H1 (cell line): ENCODE measurements at regions not wholly inside any gene's neighbourhood (a gene's known extent, or its start where the extent isn't known, plus 50 kb on each side); places are given as distances from the start of the nearest gene placed in this dataset.

Source experiments
- JUN ChIP-seq: IDR thresholded peaks from 2 replicates; pipeline ENCODE4 v1.6.1; 2011; ENCODE audit warnings: low read depth, mild to moderate bottlenecking, improper control_type of control experiment, low read length
- TF ChIP-seq, protein P1 (sequence below), 3 experiments: IDR thresholded peaks; 1 replicate in 2 of 3; 2 replicates in 1 of 3; pipeline versions ENCODE4 v1.5.1 to v1.6.1; 2011; ENCODE audit warnings: low read length in 3 of 3, mild to moderate bottlenecking in 3 of 3, inconsistent platforms in 2 of 3, low read depth in 1 of 3, moderate library complexity in 1 of 3; ENCODE audit not compliant: insufficient read depth in 1 of 3; ENCODE audit errors: control extremely low read depth in 1 of 3

GRCh38 chr9:17930071-17930470, 351.2 kb downstream of the SH3GL2 start:
- TF ChIP-seq, protein P1, sequence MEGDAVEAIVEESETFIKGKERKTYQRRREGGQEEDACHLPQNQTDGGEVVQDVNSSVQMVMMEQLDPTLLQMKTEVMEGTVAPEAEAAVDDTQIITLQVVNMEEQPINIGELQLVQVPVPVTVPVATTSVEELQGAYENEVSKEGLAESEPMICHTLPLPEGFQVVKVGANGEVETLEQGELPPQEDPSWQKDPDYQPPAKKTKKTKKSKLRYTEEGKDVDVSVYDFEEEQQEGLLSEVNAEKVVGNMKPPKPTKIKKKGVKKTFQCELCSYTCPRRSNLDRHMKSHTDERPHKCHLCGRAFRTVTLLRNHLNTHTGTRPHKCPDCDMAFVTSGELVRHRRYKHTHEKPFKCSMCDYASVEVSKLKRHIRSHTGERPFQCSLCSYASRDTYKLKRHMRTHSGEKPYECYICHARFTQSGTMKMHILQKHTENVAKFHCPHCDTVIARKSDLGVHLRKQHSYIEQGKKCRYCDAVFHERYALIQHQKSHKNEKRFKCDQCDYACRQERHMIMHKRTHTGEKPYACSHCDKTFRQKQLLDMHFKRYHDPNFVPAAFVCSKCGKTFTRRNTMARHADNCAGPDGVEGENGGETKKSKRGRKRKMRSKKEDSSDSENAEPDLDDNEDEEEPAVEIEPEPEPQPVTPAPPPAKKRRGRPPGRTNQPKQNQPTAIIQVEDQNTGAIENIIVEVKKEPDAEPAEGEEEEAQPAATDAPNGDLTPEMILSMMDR (IDR thresholded peaks at IDR 0.05; ENCODE audit: control extremely low read depth in 1 of 3, insufficient read depth in 1 of 3, low read depth in 1 of 3, low read length in 3 of 3) = no peak
- TF ChIP-seq JUN = no peak
